Prostate gland (tissue), 1 donor: ENCODE measurements at regions not wholly inside any gene's neighbourhood (a gene's known extent, or its start where the extent isn't known, plus 50 kb on each side); places are given as distances from the start of the nearest gene placed in this dataset.

Experiments used
- POLR2A ChIP-seq: fragments of 450-650 bp; IDR thresholded peaks from one replicate; pipeline ENCODE4 v1.6.1; 2016; ENCODE audit warnings: antibody characterized with exemption, mild to moderate bottlenecking
- POLR2AphosphoS5 ChIP-seq: sonication (generic); formaldehyde crosslinking; IDR thresholded peaks from one replicate; pipeline ENCODE4 v1.6.1; 2017; ENCODE audit warnings: antibody characterized with exemption

- TF ChIP-seq POLR2A (no peak), POLR2AphosphoS5 (no peak)
Measured at GRCh38 chr6:105509506-105510331, 106.8 kb upstream of the PREP start.
